H1 (cell line): ENCODE measurements at regions not wholly inside any gene's neighbourhood (a gene's known extent, or its start where the extent isn't known, plus 50 kb on each side); places are given as distances from the start of the nearest gene placed in this dataset.

ENCODE experiments used
- ATF2 ChIP-seq: IDR thresholded peaks from 2 replicates; pipeline ENCODE4 v1.6.1; 2012; ENCODE audit warnings: low read length, inconsistent platforms
- HDAC2 ChIP-seq, 2 experiments: fragments of 300-600 bp in 1 of 2; sonication (generic) in 1 of 2; IDR thresholded peaks; 2 replicates each; pipeline ENCODE4 v1.6.1; 2011 to 2012; ENCODE audit warnings: low read depth in 2 of 2, low read length in 2 of 2, mild to moderate bottlenecking in 2 of 2, moderate library complexity in 2 of 2, borderline replicate concordance in 1 of 2, inconsistent platforms in 1 of 2
- JUND ChIP-seq: IDR thresholded peaks from 2 replicates; pipeline ENCODE4 v1.6.1; 2011; ENCODE audit warnings: mild to moderate bottlenecking, improper control_type of control experiment, low read length
- KDM5A ChIP-seq: fragments of 200-600 bp; IDR thresholded peaks from 2 replicates; pipeline ENCODE4 v1.7.1; 2012; ENCODE audit warnings: mild to moderate bottlenecking, low read length, inconsistent platforms, mixed read lengths
- POLR2AphosphoS5 ChIP-seq: IDR thresholded peaks from 2 replicates; pipeline ENCODE4 v1.6.1; 2011; ENCODE audit warnings: low read depth, low read length
- SAP30 ChIP-seq: fragments of 300-600 bp; sonication (generic); IDR thresholded peaks from 2 replicates; pipeline ENCODE4 v1.7.1; 2012; ENCODE audit warnings: low read length, moderate library complexity, mild to moderate bottlenecking, inconsistent platforms; ENCODE audit not compliant: insufficient read depth, insufficient replicate concordance
- ZNF274 ChIP-seq: IDR thresholded peaks from 2 replicates; pipeline ENCODE4 v1.7.0; 2012; ENCODE audit warnings: low read length, borderline replicate concordance; ENCODE audit errors: extremely low read depth

- TF ChIP-seq ATF2 (no peak), HDAC2 (IDR thresholded peaks at IDR 0.05; ENCODE audit: borderline replicate concordance in 1 of 2, low read depth in 2 of 2, low read length in 2 of 2) (no peak), POLR2AphosphoS5 (no peak), ZNF274 (no peak), SAP30 (no peak), JUND (no peak), KDM5A (no peak)
These were observed 111.9 kb upstream of the LINC00305 start (continued) for GRCh38 chr18:64260810-64261209.
